SK-N-SH (cell line): ENCODE measurements at regions not wholly inside any gene's neighbourhood (a gene's known extent, or its start where the extent isn't known, plus 50 kb on each side); places are given as distances from the start of the nearest gene placed in this dataset.

Source experiments
- CTCF ChIA-PET: fragments of 300-600, 350-600 bp; formaldehyde crosslinking; extraction: SDS; loops from one replicate; lab custom pipeline; 2021; lab: Yijun Ruan, JAX
- POLR2A ChIA-PET: fragments of 350-600 bp; sonication (Branson Sonifier 250); formaldehyde crosslinking; extraction: SDS; loops from one replicate; lab custom pipeline; 2020; ENCODE audit warnings: antibody characterized with exemption, inconsistent platforms; lab: Yijun Ruan, JAX
- DNase-seq: peaks from one replicate; pipeline ENCODE4 v3.0.0; 2012
- H2AFZ ChIP-seq: fragments of 200-600 bp; sonication (generic); 2 replicates; pipeline ENCODE4 v1.8.1; 2016; ENCODE audit warnings: antibody characterized with exemption, mild to moderate bottlenecking, low read depth
- H3F3A ChIP-seq: fragments of 200-600 bp; sonication (generic); replicated peaks from 2 replicates; pipeline ENCODE3; 2016; ENCODE audit warnings: antibody characterized with exemption, mild to moderate bottlenecking; ENCODE audit not compliant: insufficient read depth
- H3K27ac ChIP-seq, 2 experiments: fragments of 200-500 bp in 1 of 2; fragments of 200-600 bp in 1 of 2; sonication (Bioruptor generic) in 1 of 2; sonication (generic), shearing (Covaris generic) in 1 of 2; 2 replicates each; pipeline versions ENCODE4 v1.5.1 to v1.6.1; 2014 to 2016; ENCODE audit warnings: low read depth in 2 of 2, inconsistent platforms in 1 of 2, low read length in 1 of 2, mild to moderate bottlenecking in 1 of 2, mixed read lengths in 1 of 2
- H3K27me3 ChIP-seq: fragments of 200-600 bp; sonication (generic), shearing (Covaris generic); 2 replicates; pipeline ENCODE4 v1.6.1; 2016; ENCODE audit warnings: mixed run types; ENCODE audit not compliant: insufficient read depth
- H3K36me3 ChIP-seq, 2 experiments: fragments of 200-500 bp in 1 of 2; fragments of 200-600 bp in 1 of 2; sonication (Bioruptor generic) in 1 of 2; sonication (generic) in 1 of 2; replicated peaks in 1 of 2; 2 replicates each; pipeline versions ENCODE3 to v1.5.1; 2014 to 2016; ENCODE audit warnings: low read length in 1 of 2, mild to moderate bottlenecking in 1 of 2; ENCODE audit not compliant: insufficient read depth in 2 of 2, control insufficient read depth in 1 of 2
- H3K4me1 ChIP-seq, 2 experiments: fragments of 200-500 bp in 1 of 2; fragments of 200-600 bp in 1 of 2; sonication (Bioruptor generic) in 1 of 2; sonication (generic), shearing (Covaris generic) in 1 of 2; 2 replicates each; pipeline versions ENCODE4 v1.5.1 to v1.6.1; 2014 to 2016; ENCODE audit warnings: low read depth in 1 of 2, low read length in 1 of 2, mixed run types in 1 of 2; ENCODE audit not compliant: insufficient read depth in 2 of 2, control insufficient read depth in 1 of 2
- H3K4me2 ChIP-seq: fragments of 200-600 bp; sonication (generic), shearing (Covaris generic); 2 replicates; pipeline ENCODE4 v1.6.1; 2017; ENCODE audit warnings: mixed run types
- H3K4me3 ChIP-seq, 2 experiments: fragments of 200-500 bp in 1 of 2; fragments of 200-600 bp in 1 of 2; sonication (Bioruptor generic) in 1 of 2; sonication (generic), shearing (Covaris generic) in 1 of 2; 2 replicates each; pipeline versions ENCODE4 v1.5.1 to v1.8.1; 2014 to 2016; ENCODE audit warnings: low read depth in 2 of 2, inconsistent platforms in 1 of 2, low read length in 1 of 2, mild to moderate bottlenecking in 1 of 2, mixed read lengths in 1 of 2, moderate library complexity in 1 of 2
- H3K79me2 ChIP-seq: fragments of 200-600 bp; sonication (generic); 2 replicates; pipeline ENCODE4 v1.8.1; 2017; ENCODE audit warnings: mild to moderate bottlenecking; ENCODE audit not compliant: insufficient read depth
- H3K9ac ChIP-seq: fragments of 200-600 bp; sonication (generic); 2 replicates; pipeline ENCODE4 v1.6.1; 2017; ENCODE audit warnings: mixed run types
- H3K9me2 ChIP-seq: fragments of 200-600 bp; sonication (generic); 2 replicates; pipeline ENCODE4 v1.6.1; 2017; ENCODE audit warnings: mixed run types
- H3K9me3 ChIP-seq: fragments of 200-600 bp; sonication (generic); 2 replicates; pipeline ENCODE4 v1.6.1; 2017; ENCODE audit warnings: mixed run types, mild to moderate bottlenecking, moderate library complexity
- H4K20me1 ChIP-seq: fragments of 200-600 bp; sonication (generic); 2 replicates; pipeline ENCODE4 v1.6.1; 2017; ENCODE audit warnings: mild to moderate bottlenecking, mixed run types; ENCODE audit not compliant: insufficient read depth
- CHD2 ChIP-seq: fragments of 150-350 bp; IDR thresholded peaks from 2 replicates; pipeline ENCODE4 v1.6.1; 2018; ENCODE audit warnings: low read length; ENCODE audit not compliant: partially characterized antibody
- ELF1 ChIP-seq: IDR thresholded peaks from 2 replicates; pipeline ENCODE4 v1.4.0; 2012
- EP300 ChIP-seq, 2 experiments: IDR thresholded peaks; 2 replicates each; pipeline versions ENCODE4 v1.4.0 to v1.6.1; 2012; ENCODE audit warnings: borderline replicate concordance in 1 of 2, low read depth in 1 of 2, low read length in 1 of 2
- EZH2phosphoT487 ChIP-seq: fragments of 200-600 bp; sonication (generic); IDR thresholded peaks from 2 replicates; pipeline ENCODE4 v1.6.1; 2017; ENCODE audit warnings: low read depth, mixed run types, mild to moderate bottlenecking, antibody characterized with exemption, moderate library complexity, borderline replicate concordance
- GATA2 ChIP-seq: sonication (generic); formaldehyde crosslinking; IDR thresholded peaks from 2 replicates; pipeline ENCODE4 v1.5.0; 2020; ENCODE audit warnings: mild to moderate bottlenecking, missing genetic modification reagents
- MEF2A ChIP-seq: IDR thresholded peaks from 2 replicates; pipeline ENCODE4 v1.4.0; 2012; ENCODE audit warnings: low read depth, borderline replicate concordance
- MXI1 ChIP-seq: IDR thresholded peaks from 2 replicates; pipeline ENCODE4 v1.6.1; 2012; ENCODE audit warnings: mild to moderate bottlenecking, low read depth, low read length, improper control_type of control experiment
- NFIC ChIP-seq: IDR thresholded peaks from 2 replicates; pipeline ENCODE4 v1.4.0; 2012; ENCODE audit warnings: borderline replicate concordance
- NRF1 ChIP-seq: IDR thresholded peaks from 2 replicates; pipeline ENCODE4 v1.6.1; 2012; ENCODE audit warnings: low read depth, mild to moderate bottlenecking, low read length
- RAD21 ChIP-seq: IDR thresholded peaks from 2 replicates; pipeline ENCODE4 v1.6.1; 2012; ENCODE audit warnings: mild to moderate bottlenecking, low read length
- RFX5 ChIP-seq: IDR thresholded peaks from 2 replicates; pipeline ENCODE4 v1.6.1; 2012; ENCODE audit warnings: mild to moderate bottlenecking, improper control_type of control experiment, low read length
- RXRA ChIP-seq: IDR thresholded peaks from 2 replicates; pipeline ENCODE4 v1.4.0; 2012; ENCODE audit warnings: low read depth, mild to moderate bottlenecking, borderline replicate concordance
- SMC3 ChIP-seq: IDR thresholded peaks from 2 replicates; pipeline ENCODE4 v1.6.1; 2012; ENCODE audit warnings: low read depth, low read length, improper control_type of control experiment
- TCF12 ChIP-seq: IDR thresholded peaks from 2 replicates; pipeline ENCODE4 v1.4.0; 2012
- TEAD4 ChIP-seq: IDR thresholded peaks from 2 replicates; pipeline ENCODE4 v1.4.0; 2012; ENCODE audit warnings: mild to moderate bottlenecking, borderline replicate concordance; ENCODE audit not compliant: insufficient read depth
- YY1 ChIP-seq: IDR thresholded peaks from 2 replicates; pipeline ENCODE4 v1.4.0; 2012; ENCODE audit warnings: low read depth, mild to moderate bottlenecking
- WGBS: methylation state at CpG from one replicate; pipeline ENCODE4 v1.1.6; 2017; ENCODE audit warnings: low lambda C conversion rate; 5-methylcytosine and 5-hydroxymethylcytosine counted together
- TF ChIP-seq, protein P1 (sequence below): IDR thresholded peaks from 2 replicates; pipeline ENCODE4; 2012
- TF ChIP-seq, protein P2 (sequence below): fragments of 150-350 bp; IDR thresholded peaks from 2 replicates; pipeline ENCODE4 v1.6.1; 2017; ENCODE audit warnings: antibody characterized with exemption, low read length, low read depth, borderline replicate concordance
- TF ChIP-seq, protein P3 (sequence below): IDR thresholded peaks from 2 replicates; pipeline ENCODE4 v1.4.0; 2012; ENCODE audit warnings: low read depth, borderline replicate concordance
- TF ChIP-seq, protein P4 (sequence below): IDR thresholded peaks from 2 replicates; pipeline ENCODE4 v1.4.0; 2012; ENCODE audit warnings: low read depth
- TF ChIP-seq, protein P5 (sequence below): IDR thresholded peaks from 2 replicates; pipeline ENCODE4 v1.4.0; 2012; ENCODE audit warnings: low read depth, borderline replicate concordance

DNA sequence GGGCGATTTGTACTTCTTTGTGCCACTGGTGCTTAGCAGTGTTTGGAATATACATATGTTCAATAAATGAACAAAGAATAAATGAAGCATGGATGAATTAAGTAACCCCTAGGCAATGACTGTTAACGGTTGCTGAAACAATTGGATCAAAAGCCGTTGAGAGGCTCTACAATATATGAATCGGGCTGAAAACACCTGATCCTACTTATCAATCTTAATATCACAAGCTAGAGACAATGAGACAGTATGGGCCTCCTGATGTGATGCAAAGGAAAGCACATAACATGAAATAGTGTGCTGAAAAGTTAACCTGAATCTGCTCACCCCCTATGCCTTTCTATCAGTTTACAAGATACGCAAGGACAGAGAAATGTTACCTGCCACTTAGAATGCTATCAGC is 410.3 kb upstream of the RGMB start:
- H4K20me1 ChIP-seq: no peaks in the 10 kb centered on the region
- peaks cover 0 to 2% of the 10 kb centered on the region in 2 experiments; a peak in 1 of 4 replicates for H3K4me1 ChIP-seq
- 81% methylated on average over 5 of the region's 5 CpGs for WGBS
- no peak overlapping the region for H3K4me2 ChIP-seq
- H3K4me3 ChIP-seq: no peak overlapping the region
- no peak overlapping the region for H3K27ac ChIP-seq
- no peaks in the 10 kb centered on the region for H3K9me2 ChIP-seq
- POLR2A ChIA-PET: no interaction called here
- H2AFZ ChIP-seq: no peak overlapping the region
- H3K9ac ChIP-seq: no peak overlapping the region
- H3F3A ChIP-seq: no peaks in the 10 kb centered on the region
- H3K36me3 ChIP-seq: no peaks in the 10 kb centered on the region
- no peaks in the 10 kb centered on the region for H3K79me2 ChIP-seq
- CTCF ChIA-PET: no interaction called here
- H3K27me3 ChIP-seq: no peaks in the 10 kb centered on the region
- TF ChIP-seq, protein P1, sequence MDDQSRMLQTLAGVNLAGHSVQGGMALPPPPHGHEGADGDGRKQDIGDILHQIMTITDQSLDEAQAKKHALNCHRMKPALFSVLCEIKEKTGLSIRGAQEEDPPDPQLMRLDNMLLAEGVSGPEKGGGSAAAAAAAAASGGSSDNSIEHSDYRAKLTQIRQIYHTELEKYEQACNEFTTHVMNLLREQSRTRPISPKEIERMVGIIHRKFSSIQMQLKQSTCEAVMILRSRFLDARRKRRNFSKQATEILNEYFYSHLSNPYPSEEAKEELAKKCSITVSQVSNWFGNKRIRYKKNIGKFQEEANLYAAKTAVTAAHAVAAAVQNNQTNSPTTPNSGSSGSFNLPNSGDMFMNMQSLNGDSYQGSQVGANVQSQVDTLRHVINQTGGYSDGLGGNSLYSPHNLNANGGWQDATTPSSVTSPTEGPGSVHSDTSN: no peak
- TF ChIP-seq RAD21 (no peak), MEF2A (no peak), RXRA (no peak), GATA2 (CRISPR knock-in tag) (no peak), NFIC (no peak), NRF1 (no peak), RFX5 (no peak), EP300 (IDR thresholded peaks at IDR 0.05; ENCODE audit: borderline replicate concordance in 1 of 2, low read depth in 1 of 2, low read length in 1 of 2) (no peak), YY1 (no peak)
- TF ChIP-seq, protein P2, sequence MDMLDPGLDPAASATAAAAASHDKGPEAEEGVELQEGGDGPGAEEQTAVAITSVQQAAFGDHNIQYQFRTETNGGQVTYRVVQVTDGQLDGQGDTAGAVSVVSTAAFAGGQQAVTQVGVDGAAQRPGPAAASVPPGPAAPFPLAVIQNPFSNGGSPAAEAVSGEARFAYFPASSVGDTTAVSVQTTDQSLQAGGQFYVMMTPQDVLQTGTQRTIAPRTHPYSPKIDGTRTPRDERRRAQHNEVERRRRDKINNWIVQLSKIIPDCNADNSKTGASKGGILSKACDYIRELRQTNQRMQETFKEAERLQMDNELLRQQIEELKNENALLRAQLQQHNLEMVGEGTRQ: no peak
- TF ChIP-seq, protein P3, sequence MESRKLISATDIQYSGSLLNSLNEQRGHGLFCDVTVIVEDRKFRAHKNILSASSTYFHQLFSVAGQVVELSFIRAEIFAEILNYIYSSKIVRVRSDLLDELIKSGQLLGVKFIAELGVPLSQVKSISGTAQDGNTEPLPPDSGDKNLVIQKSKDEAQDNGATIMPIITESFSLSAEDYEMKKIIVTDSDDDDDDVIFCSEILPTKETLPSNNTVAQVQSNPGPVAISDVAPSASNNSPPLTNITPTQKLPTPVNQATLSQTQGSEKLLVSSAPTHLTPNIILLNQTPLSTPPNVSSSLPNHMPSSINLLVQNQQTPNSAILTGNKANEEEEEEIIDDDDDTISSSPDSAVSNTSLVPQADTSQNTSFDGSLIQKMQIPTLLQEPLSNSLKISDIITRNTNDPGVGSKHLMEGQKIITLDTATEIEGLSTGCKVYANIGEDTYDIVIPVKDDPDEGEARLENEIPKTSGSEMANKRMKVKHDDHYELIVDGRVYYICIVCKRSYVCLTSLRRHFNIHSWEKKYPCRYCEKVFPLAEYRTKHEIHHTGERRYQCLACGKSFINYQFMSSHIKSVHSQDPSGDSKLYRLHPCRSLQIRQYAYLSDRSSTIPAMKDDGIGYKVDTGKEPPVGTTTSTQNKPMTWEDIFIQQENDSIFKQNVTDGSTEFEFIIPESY: no peak
- no peak for DNase-seq
- H3K9me3 ChIP-seq: no peaks in the 10 kb centered on the region

DNA sequence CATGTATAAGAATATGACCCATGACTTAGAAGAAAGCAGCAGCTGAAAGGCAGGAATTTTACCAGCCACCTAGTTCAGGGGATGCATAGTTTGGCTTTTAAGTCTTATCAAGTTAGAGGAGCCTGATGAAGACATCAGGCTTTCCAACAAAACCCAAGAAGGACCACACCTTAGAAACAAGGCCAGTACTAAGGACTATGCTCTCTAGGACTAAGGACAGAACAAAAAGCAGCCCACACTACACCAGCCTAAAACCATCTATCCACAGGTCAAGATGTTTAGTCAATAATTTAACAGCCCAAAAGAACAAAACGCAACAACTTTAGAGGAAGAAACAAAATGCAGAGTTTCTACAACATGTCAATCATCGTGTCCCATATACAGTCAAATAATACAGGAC is 408.9 kb upstream of the RGMB start:
- no peaks in the 10 kb centered on the region for H3F3A ChIP-seq
- no peaks in the 10 kb centered on the region for H3K27me3 ChIP-seq
- 67% methylated on average over 2 of the region's 2 CpGs for WGBS
- H3K4me3 ChIP-seq: no peak overlapping the region
- DNase-seq: no peak
- peaks cover 0 to 2% of the 10 kb centered on the region in 2 experiments; a peak in 1 of 4 replicates for H3K4me1 ChIP-seq
- H3K4me2 ChIP-seq: no peak overlapping the region
- no peak overlapping the region for H2AFZ ChIP-seq
- no peak overlapping the region for H3K9ac ChIP-seq
- ChIA-PET POLR2A (no interaction called here), CTCF (interaction anchor here (0.6 to 1.4 kb wide), 2 partner anchors 29 to 39 kb away, joined by 3 read pairs; no protein-coding TSS in a partner anchor)
- H4K20me1 ChIP-seq: no peaks in the 10 kb centered on the region
- H3K79me2 ChIP-seq: no peaks in the 10 kb centered on the region
- H3K36me3 ChIP-seq: no peaks in the 10 kb centered on the region
- H3K9me3 ChIP-seq: no peaks in the 10 kb centered on the region
- H3K9me2 ChIP-seq: no peaks in the 10 kb centered on the region
- no peak overlapping the region for H3K27ac ChIP-seq
- TF ChIP-seq SMC3 (no peak), TEAD4 (no peak), MXI1 (no peak), TCF12 (no peak), CHD2 (no peak), EZH2phosphoT487 (no peak), ELF1 (no peak), NFIC (no peak)
- TF ChIP-seq, protein P4, sequence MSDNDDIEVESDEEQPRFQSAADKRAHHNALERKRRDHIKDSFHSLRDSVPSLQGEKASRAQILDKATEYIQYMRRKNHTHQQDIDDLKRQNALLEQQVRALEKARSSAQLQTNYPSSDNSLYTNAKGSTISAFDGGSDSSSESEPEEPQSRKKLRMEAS: no peak
- TF ChIP-seq, protein P5, sequence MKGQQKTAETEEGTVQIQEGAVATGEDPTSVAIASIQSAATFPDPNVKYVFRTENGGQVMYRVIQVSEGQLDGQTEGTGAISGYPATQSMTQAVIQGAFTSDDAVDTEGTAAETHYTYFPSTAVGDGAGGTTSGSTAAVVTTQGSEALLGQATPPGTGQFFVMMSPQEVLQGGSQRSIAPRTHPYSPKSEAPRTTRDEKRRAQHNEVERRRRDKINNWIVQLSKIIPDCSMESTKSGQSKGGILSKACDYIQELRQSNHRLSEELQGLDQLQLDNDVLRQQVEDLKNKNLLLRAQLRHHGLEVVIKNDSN: no peak
- TF ChIP-seq, protein P3: no peak
